K562 (cell line): ENCODE measurements at regions not wholly inside any gene's neighbourhood (a gene's known extent, or its start where the extent isn't known, plus 50 kb on each side); places are given as distances from the start of the nearest gene placed in this dataset.

ENCODE experiments used
- EWSR1 ChIP-seq: fragments of 450-650 bp; IDR thresholded peaks from 2 replicates; pipeline ENCODE4 v1.6.1; 2018; ENCODE audit warnings: borderline replicate concordance, mild to moderate bottlenecking, low read depth, moderate library complexity; ENCODE audit not compliant: partially characterized antibody
- FOXM1 ChIP-seq, 2 experiments: fragments of 450-650 bp in 1 of 2; sonication (generic) in 1 of 2; formaldehyde crosslinking in 1 of 2; IDR thresholded peaks; 2 replicates each; pipeline versions ENCODE4 v1.6.1 to v1.9.0; 2017 to 2022; ENCODE audit warnings: low read depth in 2 of 2, mild to moderate bottlenecking in 2 of 2, missing genetic modification reagents in 1 of 2, moderate library complexity in 1 of 2
- POLR2AphosphoS5 ChIP-seq: IDR thresholded peaks from 2 replicates; pipeline ENCODE4 v1.6.1; 2011; ENCODE audit warnings: mild to moderate bottlenecking, low read depth, low read length, moderate library complexity; ENCODE audit not compliant: control insufficient read depth, insufficient read depth
- RB1 ChIP-seq: fragments of 450-650 bp; IDR thresholded peaks from 2 replicates; pipeline ENCODE4 v1.6.1; 2017; ENCODE audit warnings: low read depth, mild to moderate bottlenecking
- ZNF282 ChIP-seq: sonication (generic); formaldehyde crosslinking; IDR thresholded peaks from 2 replicates; pipeline ENCODE4 v1.8.1; 2023; ENCODE audit warnings: missing genetic modification reagents
- TF ChIP-seq, protein P1 (sequence below), 3 experiments: IDR thresholded peaks in 2 of 3; conservative IDR thresholded peaks in 1 of 3; 2 replicates each; pipeline ENCODE4 v1.5.1; 2011 to 2012; ENCODE audit warnings: low read length in 3 of 3, mild to moderate bottlenecking in 3 of 3, control low read depth in 2 of 3, improper control_type of control experiment in 1 of 3, inconsistent platforms in 1 of 3, low read depth in 1 of 3, mixed read lengths in 1 of 3, moderate library complexity in 1 of 3; ENCODE audit not compliant: insufficient read depth in 2 of 3
- TF ChIP-seq, protein P2 (sequence below), 2 experiments: fragments of 450-650 bp; conservative IDR thresholded peaks; 2 replicates each; pipeline ENCODE4 v1.6.1; 2017; ENCODE audit warnings: mild to moderate bottlenecking in 2 of 2, moderate library complexity in 2 of 2

DNA sequence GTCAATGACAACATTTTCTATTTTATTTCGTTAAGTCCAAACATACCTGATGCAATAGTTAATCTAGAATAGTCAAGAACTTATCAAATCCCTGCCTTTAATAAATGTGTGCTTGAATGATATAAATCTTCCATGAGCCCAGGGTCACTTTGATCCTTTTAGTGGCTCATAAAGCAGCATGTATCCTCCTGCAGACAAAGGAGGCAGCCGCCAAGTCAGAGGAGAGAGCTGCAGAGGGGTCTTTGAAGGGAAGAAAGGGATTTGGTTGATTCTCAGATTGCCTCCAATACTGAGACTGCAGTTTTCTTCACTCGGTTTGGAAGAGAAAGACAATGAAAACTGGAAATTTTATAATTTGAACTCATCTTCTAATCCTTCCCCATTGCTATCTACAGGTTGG lies 378.4 kb upstream of the PIK3C3 start:
- TF ChIP-seq, protein P1, sequence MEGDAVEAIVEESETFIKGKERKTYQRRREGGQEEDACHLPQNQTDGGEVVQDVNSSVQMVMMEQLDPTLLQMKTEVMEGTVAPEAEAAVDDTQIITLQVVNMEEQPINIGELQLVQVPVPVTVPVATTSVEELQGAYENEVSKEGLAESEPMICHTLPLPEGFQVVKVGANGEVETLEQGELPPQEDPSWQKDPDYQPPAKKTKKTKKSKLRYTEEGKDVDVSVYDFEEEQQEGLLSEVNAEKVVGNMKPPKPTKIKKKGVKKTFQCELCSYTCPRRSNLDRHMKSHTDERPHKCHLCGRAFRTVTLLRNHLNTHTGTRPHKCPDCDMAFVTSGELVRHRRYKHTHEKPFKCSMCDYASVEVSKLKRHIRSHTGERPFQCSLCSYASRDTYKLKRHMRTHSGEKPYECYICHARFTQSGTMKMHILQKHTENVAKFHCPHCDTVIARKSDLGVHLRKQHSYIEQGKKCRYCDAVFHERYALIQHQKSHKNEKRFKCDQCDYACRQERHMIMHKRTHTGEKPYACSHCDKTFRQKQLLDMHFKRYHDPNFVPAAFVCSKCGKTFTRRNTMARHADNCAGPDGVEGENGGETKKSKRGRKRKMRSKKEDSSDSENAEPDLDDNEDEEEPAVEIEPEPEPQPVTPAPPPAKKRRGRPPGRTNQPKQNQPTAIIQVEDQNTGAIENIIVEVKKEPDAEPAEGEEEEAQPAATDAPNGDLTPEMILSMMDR (IDR thresholded peaks at IDR 0.05 in 2 of 3, conservative IDR thresholded peaks at IDR 0.05 in 1 of 3; ENCODE audit: insufficient read depth in 2 of 3, low read depth in 1 of 3, low read length in 3 of 3), result no peak
- TF ChIP-seq ZNF282 (CRISPR knock-in tag), result no peak
- no peak for TF ChIP-seq EWSR1
- TF ChIP-seq, protein P2, sequence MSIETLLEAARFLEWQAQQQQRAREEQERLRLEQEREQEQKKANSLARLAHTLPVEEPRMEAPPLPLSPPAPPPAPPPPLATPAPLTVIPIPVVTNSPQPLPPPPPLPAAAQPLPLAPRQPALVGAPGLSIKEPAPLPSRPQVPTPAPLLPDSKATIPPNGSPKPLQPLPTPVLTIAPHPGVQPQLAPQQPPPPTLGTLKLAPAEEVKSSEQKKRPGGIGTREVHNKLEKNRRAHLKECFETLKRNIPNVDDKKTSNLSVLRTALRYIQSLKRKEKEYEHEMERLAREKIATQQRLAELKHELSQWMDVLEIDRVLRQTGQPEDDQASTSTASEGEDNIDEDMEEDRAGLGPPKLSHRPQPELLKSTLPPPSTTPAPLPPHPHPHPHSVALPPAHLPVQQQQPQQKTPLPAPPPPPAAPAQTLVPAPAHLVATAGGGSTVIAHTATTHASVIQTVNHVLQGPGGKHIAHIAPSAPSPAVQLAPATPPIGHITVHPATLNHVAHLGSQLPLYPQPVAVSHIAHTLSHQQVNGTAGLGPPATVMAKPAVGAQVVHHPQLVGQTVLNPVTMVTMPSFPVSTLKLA (conservative IDR thresholded peaks at IDR 0.05), result no peak
- TF ChIP-seq RB1, result no peak
- no peak for TF ChIP-seq POLR2AphosphoS5
- no peak for TF ChIP-seq FOXM1 (IDR thresholded peaks at IDR 0.05; ENCODE audit: low read depth)
- no peak for TF ChIP-seq FOXM1 (CRISPR knock-in tag; IDR thresholded peaks at IDR 0.05; ENCODE audit: low read depth)
